ENCODE measurements at regions not wholly inside any gene's neighbourhood (a gene's known extent, or its start where the extent isn't known, plus 50 kb on each side); places are given as distances from the start of the nearest gene placed in this dataset.
"Not testable (repeated sequence)": the region's sequence is repeated elsewhere in the genome, so short reads cannot be mapped to it uniquely, and the experiment has no call there.

- no peaks in the 10 kb centered on the region for H3K27me3 Mint-ChIP-seq
Observed at GRCh38 chr17:71760062-71760720, 360.6 kb upstream of the SOX9 start.

DNA sequence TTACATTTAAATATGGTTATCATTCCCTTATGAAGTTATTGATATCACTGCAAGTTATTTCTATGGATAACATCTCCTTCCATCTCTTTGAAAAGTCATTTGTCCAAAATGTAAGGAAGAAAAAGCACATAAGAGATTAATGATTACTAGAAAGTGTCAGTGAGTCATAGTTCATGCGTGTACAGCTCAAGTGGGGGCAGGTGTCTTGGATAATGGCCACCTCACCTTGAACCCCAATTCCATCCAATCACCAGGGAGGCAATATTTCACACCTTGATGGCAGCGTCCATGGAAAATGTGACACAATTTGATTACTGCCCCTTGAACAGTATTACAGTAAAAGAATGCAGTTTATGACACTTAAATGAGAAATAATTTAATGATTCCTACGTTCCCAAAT lies 358.3 kb upstream of the SOX9 start:
- ChIA-PET POLR2A (interaction anchor here (0.8 kb wide), 1 partner anchor 240 kb away, joined by 4 read pairs; no protein-coding TSS in a partner anchor), CTCF (no interaction called here)
- Mint-ChIP-seq H3K36me3 (ENCODE audit: low read depth) (no peaks in the 10 kb centered on the region), H3K9me3 (peaks cover 4% of the 10 kb centered on the region), H3K4me3 (no peak overlapping the region), H3K4me1 (no peaks in the 10 kb centered on the region), H3K27ac (no peak overlapping the region), H3K27me3 (no peaks in the 10 kb centered on the region)
- DNase-seq = no peak

More at GRCh38 chr17:71760062-71760720, 360.6 kb upstream of the SOX9 start:
- Mint-ChIP-seq H3K4me1 (no peaks in the 10 kb centered on the region), H3K4me3 (no peak overlapping the region), H3K36me3 (ENCODE audit: low read depth) (no peaks in the 10 kb centered on the region), H3K27ac (no peak overlapping the region), H3K9me3 (no peaks in the 10 kb centered on the region)
- ChIA-PET CTCF (no interaction called here), POLR2A (no interaction called here)
- DNase-seq = no peak

DNA sequence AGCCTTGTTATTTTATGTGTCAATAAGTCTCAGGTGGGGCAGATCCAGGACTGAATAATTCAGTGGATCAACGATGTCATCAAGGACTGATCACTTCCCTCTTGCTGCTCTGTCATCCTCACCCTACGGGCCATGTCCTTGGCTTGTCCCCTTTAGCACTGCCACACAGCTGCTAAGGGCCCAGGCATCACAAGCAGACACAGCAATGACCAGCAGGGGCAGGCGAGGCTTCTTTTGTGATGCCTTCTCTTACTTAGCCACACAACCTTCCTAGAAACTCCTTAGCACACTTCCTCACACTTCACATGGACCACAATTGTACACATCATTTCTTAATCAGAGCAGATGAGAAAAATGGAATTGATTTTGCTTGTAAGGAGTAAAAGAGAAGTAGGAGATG lies 356.3 kb upstream of the SOX9 start:
- Mint-ChIP-seq H3K9me3 (peaks cover 4% of the 10 kb centered on the region), H3K4me3 (no peak overlapping the region), H3K4me1 (no peaks in the 10 kb centered on the region), H3K27ac (no peak overlapping the region), H3K36me3 (ENCODE audit: low read depth) (no peaks in the 10 kb centered on the region), H3K27me3 (no peaks in the 10 kb centered on the region)
- CTCF ChIA-PET = no interaction called here
- POLR2A ChIA-PET = no interaction called here
- DNase-seq = no peak

DNA sequence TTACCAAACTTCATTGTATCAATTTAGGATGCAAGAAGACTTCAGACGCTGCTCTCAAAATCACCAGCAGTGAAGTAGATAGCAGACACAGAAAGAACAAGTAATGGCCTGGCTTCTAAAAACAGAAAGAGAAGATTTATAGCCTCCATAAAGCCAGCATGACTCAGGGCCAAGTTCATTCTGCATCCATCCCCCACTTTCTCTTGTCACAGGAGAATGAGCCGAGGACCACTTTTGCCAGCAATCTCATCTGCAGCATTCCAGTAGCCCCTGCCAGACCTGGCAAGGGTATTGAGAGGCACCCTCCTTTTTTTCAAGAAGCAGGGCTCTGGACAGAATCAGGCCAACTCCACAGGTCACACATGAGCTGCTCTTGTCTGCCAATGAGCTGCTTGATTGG lies 355.4 kb upstream of the SOX9 start:
- no peaks in the 10 kb centered on the region for H3K4me1 Mint-ChIP-seq
- no peaks in the 10 kb centered on the region for H3K27me3 Mint-ChIP-seq
- H3K36me3 Mint-ChIP-seq (ENCODE audit: low read depth) = no peaks in the 10 kb centered on the region
- H3K27ac Mint-ChIP-seq = no peak overlapping the region
- DNase-seq = no peak
- CTCF ChIA-PET = no interaction called here
- H3K9me3 Mint-ChIP-seq = peaks cover 4% of the 10 kb centered on the region
- H3K4me3 Mint-ChIP-seq = no peak overlapping the region
- POLR2A ChIA-PET = no interaction called here

GRCh38 chr17:71769850-71770249 lies 351.0 kb upstream of the SOX9 start:
- peaks cover 7% of the 10 kb centered on the region for H3K9me3 Mint-ChIP-seq
- no peaks in the 10 kb centered on the region for H3K27me3 Mint-ChIP-seq
- no peak overlapping the region for H3K4me3 Mint-ChIP-seq
- no peak for DNase-seq
- ChIA-PET POLR2A (no interaction called here), CTCF (no interaction called here)
- H3K4me1 Mint-ChIP-seq = no peaks in the 10 kb centered on the region
- no peak overlapping the region for H3K27ac Mint-ChIP-seq
- H3K36me3 Mint-ChIP-seq (ENCODE audit: low read depth) = no peaks in the 10 kb centered on the region

- H3K9me3 Mint-ChIP-seq = peaks cover 3% of the 10 kb centered on the region
- H3K27ac Mint-ChIP-seq = no peak overlapping the region
- DNase-seq = no peak
- H3K4me1 Mint-ChIP-seq = no peaks in the 10 kb centered on the region
- H3K4me3 Mint-ChIP-seq = no peak overlapping the region
- no peaks in the 10 kb centered on the region for H3K27me3 Mint-ChIP-seq
- CTCF ChIA-PET = no interaction called here
- POLR2A ChIA-PET = no interaction called here
- H3K36me3 Mint-ChIP-seq (ENCODE audit: low read depth) = no peaks in the 10 kb centered on the region
Observed at GRCh38 chr17:71777048-71777640, 343.7 kb upstream of the SOX9 start.

- H3K9me3 Mint-ChIP-seq = peaks cover 3% of the 10 kb centered on the region
- no peaks in the 10 kb centered on the region for H3K4me1 Mint-ChIP-seq
- no peak for DNase-seq
- CTCF ChIA-PET = no interaction called here
- POLR2A ChIA-PET = no interaction called here
- no peak overlapping the region for H3K27ac Mint-ChIP-seq
- H3K27me3 Mint-ChIP-seq = no peaks in the 10 kb centered on the region
- no peaks in the 10 kb centered on the region for H3K36me3 Mint-ChIP-seq (ENCODE audit: low read depth)
- no peak overlapping the region for H3K4me3 Mint-ChIP-seq
Observed at GRCh38 chr17:71779482-71779881, 341.3 kb upstream of the SOX9 start.

GRCh38 chr17:71780596-71780995 lies 340.2 kb upstream of the SOX9 start:
- H3K36me3 Mint-ChIP-seq (ENCODE audit: low read depth) = no peaks in the 10 kb centered on the region
- CTCF ChIA-PET = no interaction called here

DNA sequence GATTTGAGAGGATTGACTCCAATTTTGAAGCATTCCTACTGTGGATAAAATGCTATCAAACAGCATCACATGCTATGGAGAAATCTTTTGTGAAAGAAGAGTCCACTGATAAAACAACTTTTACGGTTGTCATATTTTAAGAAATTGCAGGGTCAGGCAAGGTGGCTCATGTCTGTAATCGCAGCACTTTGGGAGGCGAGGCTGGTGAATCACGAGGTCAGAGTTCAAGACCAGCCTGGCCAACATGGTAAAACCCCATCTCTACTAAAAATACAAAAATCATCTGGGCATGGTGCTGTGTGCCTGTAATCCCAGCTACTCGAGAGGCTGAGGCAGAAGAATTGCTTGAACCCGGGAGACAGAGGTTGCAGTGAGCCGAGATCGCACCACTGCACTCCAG lies 338.8 kb upstream of the SOX9 start:
- DNase-seq; H3K4me1 Mint-ChIP-seq; H3K4me3 Mint-ChIP-seq; H3K27ac Mint-ChIP-seq; POLR2A ChIA-PET; H3K9me3 Mint-ChIP-seq; H3K27me3 Mint-ChIP-seq; H3K36me3 Mint-ChIP-seq (ENCODE audit: low read depth); CTCF ChIA-PET: not testable (repeated sequence)

More at GRCh38 chr17:71780596-71780995, 340.2 kb upstream of the SOX9 start:
- Mint-ChIP-seq H3K27ac (no peak overlapping the region), H3K9me3 (peaks cover 8% of the 10 kb centered on the region), H3K4me3 (no peak overlapping the region), H3K27me3 (no peaks in the 10 kb centered on the region), H3K4me1 (no peaks in the 10 kb centered on the region)
- no peak for DNase-seq
- POLR2A ChIA-PET = no interaction called here

- Mint-ChIP-seq H3K9me3 (peaks cover 6% of the 10 kb centered on the region), H3K27ac (no peak overlapping the region), H3K27me3 (no peaks in the 10 kb centered on the region), H3K36me3 (ENCODE audit: low read depth) (no peaks in the 10 kb centered on the region), H3K4me3 (no peak overlapping the region), H3K4me1 (no peaks in the 10 kb centered on the region)
- ChIA-PET CTCF (no interaction called here), POLR2A (no interaction called here)
- DNase-seq = no peak
Observed at GRCh38 chr17:71790791-71791190, 330.0 kb upstream of the SOX9 start.

DNA sequence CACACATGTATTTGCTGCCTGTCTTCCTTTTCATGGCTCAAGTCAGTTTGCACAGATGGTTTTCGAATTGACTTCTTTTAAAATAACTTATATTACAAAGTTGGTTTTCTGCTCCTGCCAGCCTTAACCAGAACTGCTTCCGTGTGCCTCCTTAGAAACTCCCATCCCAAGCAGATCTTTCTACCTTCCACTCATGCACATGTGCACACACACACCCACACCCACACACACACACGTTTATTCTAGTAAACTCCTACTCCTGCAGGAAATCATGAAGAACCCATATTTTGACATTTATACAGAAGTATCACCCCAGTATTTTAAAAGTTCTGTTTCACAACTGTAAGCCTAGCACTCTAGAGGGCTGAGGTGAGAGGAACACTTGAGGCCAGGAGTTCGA lies 329.5 kb upstream of the SOX9 start:
- no peak for DNase-seq
- Mint-ChIP-seq H3K9me3 (peaks cover 6% of the 10 kb centered on the region), H3K27me3 (no peaks in the 10 kb centered on the region), H3K27ac (no peak overlapping the region), H3K4me3 (no peak overlapping the region), H3K4me1 (no peaks in the 10 kb centered on the region), H3K36me3 (ENCODE audit: low read depth) (no peaks in the 10 kb centered on the region)
- POLR2A ChIA-PET = no interaction called here
- CTCF ChIA-PET = no interaction called here

GRCh38 chr17:71792966-71793365 lies 327.9 kb upstream of the SOX9 start:
- Mint-ChIP-seq H3K4me3 (no peak overlapping the region), H3K36me3 (ENCODE audit: low read depth) (no peaks in the 10 kb centered on the region), H3K27ac (no peak overlapping the region), H3K9me3 (peaks cover 6% of the 10 kb centered on the region), H3K4me1 (no peaks in the 10 kb centered on the region), H3K27me3 (no peaks in the 10 kb centered on the region)
- ChIA-PET CTCF (no interaction called here), POLR2A (no interaction called here)
- no peak for DNase-seq

DNA sequence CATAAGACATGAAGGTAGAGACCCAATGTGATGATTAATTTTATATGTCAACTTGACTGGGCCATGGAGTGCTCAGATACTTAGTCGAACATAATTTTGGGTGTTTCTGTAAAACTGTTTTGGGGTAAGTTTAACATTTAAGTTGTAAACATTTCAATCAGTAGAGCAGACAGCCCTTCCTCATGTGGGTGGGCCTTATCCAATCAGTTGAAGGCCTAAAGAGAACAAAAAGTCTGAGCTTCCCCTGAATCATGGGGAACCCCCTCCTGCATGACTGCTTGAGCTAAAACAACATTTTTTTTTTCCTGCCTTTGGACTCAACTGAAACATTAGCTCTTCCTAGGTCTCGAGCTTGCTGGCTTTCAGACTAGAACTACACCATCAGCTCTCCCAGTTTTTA lies 327.3 kb upstream of the SOX9 start:
- CTCF ChIA-PET = interaction anchor here (0.6 kb wide), 1 partner anchor 34 kb away, joined by 3 read pairs; no protein-coding TSS in a partner anchor
- no peak for DNase-seq
- no peak overlapping the region for H3K4me3 Mint-ChIP-seq
- peaks cover 6% of the 10 kb centered on the region for H3K9me3 Mint-ChIP-seq
- no peaks in the 10 kb centered on the region for H3K36me3 Mint-ChIP-seq (ENCODE audit: low read depth)
- H3K27ac Mint-ChIP-seq = no peak overlapping the region
- POLR2A ChIA-PET = no interaction called here
- H3K27me3 Mint-ChIP-seq = no peaks in the 10 kb centered on the region
- H3K4me1 Mint-ChIP-seq = no peaks in the 10 kb centered on the region

GRCh38 chr17:71798701-71799100 lies 322.1 kb upstream of the SOX9 start:
- POLR2A ChIA-PET = no interaction called here
- H3K36me3 Mint-ChIP-seq (ENCODE audit: low read depth) = no peaks in the 10 kb centered on the region
- no peak for DNase-seq
- CTCF ChIA-PET = no interaction called here
- H3K4me1 Mint-ChIP-seq = no peaks in the 10 kb centered on the region
- no peaks in the 10 kb centered on the region for H3K9me3 Mint-ChIP-seq
- H3K27ac Mint-ChIP-seq = no peak overlapping the region
- H3K4me3 Mint-ChIP-seq = no peak overlapping the region
- H3K27me3 Mint-ChIP-seq = no peaks in the 10 kb centered on the region
